ENCODE measurements at regions not wholly inside any gene's neighbourhood (a gene's known extent, or its start where the extent isn't known, plus 50 kb on each side); places are given as distances from the start of the nearest gene placed in this dataset.

DNA sequence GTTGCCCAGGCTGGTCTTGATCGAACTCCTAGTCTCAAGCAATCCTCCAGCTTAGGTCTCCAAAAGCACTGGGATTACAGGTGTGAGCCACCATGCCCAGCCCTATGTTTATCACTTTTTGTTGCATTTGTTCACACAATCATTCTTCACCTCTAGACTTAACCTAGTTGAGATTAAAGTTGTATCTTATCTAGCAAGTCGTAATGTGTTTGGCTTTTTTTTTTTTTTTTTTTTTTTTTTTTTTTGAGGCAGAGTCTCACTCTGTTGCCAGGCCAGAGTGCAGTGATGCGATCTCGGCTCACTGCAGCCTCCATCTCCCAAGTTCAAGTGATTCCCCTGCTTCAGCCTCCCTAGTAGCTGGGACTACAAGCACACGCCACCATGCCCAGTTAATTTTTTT is 90.2 kb upstream of the C9orf72 start:
- TF ChIP-seq, protein P1, sequence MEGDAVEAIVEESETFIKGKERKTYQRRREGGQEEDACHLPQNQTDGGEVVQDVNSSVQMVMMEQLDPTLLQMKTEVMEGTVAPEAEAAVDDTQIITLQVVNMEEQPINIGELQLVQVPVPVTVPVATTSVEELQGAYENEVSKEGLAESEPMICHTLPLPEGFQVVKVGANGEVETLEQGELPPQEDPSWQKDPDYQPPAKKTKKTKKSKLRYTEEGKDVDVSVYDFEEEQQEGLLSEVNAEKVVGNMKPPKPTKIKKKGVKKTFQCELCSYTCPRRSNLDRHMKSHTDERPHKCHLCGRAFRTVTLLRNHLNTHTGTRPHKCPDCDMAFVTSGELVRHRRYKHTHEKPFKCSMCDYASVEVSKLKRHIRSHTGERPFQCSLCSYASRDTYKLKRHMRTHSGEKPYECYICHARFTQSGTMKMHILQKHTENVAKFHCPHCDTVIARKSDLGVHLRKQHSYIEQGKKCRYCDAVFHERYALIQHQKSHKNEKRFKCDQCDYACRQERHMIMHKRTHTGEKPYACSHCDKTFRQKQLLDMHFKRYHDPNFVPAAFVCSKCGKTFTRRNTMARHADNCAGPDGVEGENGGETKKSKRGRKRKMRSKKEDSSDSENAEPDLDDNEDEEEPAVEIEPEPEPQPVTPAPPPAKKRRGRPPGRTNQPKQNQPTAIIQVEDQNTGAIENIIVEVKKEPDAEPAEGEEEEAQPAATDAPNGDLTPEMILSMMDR (IDR thresholded peaks at IDR 0.05; ENCODE audit: low read depth, low read length) = no peak
- no peak for TF ChIP-seq EZH2phosphoT487 (IDR thresholded peaks at IDR 0.05; ENCODE audit: low read depth)
